ENCODE measurements at regions not wholly inside any gene's neighbourhood (a gene's known extent, or its start where the extent isn't known, plus 50 kb on each side); places are given as distances from the start of the nearest gene placed in this dataset.

DNA sequence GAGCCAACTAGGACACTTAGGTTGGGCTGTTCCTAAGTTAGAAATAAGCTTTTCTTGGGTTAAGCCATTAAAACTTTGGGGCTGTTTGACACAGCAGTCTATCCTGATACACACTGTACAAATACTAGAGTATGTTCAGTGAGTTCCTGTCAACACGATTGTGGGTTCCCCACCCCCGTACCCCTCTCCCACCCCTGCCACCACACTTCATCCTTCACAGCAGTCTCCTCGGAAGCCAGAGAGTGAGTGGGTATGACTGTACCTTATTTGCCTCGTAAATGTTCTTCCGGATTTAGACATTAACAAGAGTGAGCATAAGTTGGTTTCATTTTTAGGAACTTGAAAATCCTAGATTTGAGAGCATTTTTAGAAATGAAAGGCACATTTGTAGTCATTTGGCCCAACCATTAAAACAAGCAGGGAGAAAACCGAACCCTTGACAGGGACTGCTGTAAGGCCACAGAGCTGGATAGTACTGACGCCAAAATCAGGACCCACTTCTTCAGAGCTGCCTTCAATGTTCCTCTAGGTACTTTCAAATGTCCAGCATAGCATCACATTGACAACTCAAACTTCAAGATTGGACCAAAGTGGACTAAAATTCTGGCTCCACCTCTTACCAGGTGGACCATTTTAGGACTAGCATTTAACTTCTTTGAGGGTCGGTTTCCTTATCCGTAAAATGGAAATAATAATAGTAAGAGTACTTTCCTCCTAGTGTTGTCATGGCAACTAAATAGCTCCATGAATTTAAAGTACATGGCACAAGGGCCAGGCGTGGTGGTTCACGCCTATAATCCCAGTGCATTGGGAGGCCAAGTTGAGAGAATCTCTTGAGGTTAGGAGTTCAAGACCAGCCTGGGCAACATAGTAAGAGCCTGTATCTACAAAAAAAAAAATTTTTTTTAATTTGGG lies 166.3 kb upstream of the SERTAD2 start:
- no peak for DNase-seq
- Histone ChIP-seq H3K4ac (ENCODE audit: low read depth, low read length) (no peak overlapping the region), H3K4me3 (ENCODE audit: low read length) (no peak overlapping the region)

GRCh38 chr2:64820901-64821300 lies 167.2 kb upstream of the SERTAD2 start:
- H4K8ac ChIP-seq (ENCODE audit: low read depth, low read length): no peak overlapping the region
- H3K79me1 ChIP-seq (ENCODE audit: low read length): no peaks in the 10 kb centered on the region
- H2BK120ac ChIP-seq (ENCODE audit: low read depth, low read length): no peak overlapping the region
- H3K36me3 ChIP-seq (ENCODE audit: control insufficient read depth, insufficient read depth, low read length): no peaks in the 10 kb centered on the region
- no peaks in the 10 kb centered on the region for H3K79me2 ChIP-seq (ENCODE audit: control insufficient read depth, insufficient read depth, low read length)
- DNase-seq: no peak
- H3K23ac ChIP-seq (ENCODE audit: low read length): no peak overlapping the region
- WGBS (ENCODE audit: extremely low coverage, insufficient coverage, low lambda C conversion rate): no CpG with 5 or more reads among the region's 1 CpG
- no peak overlapping the region for H3K9ac ChIP-seq (ENCODE audit: low read length)
- H3K4me3 ChIP-seq (ENCODE audit: low read length): no peak overlapping the region
- no peak overlapping the region for H2AK5ac ChIP-seq (ENCODE audit: low read length)
- no peaks in the 10 kb centered on the region for H3K27me3 ChIP-seq (ENCODE audit: insufficient read depth, low read length, poor library complexity)
- H3K27ac ChIP-seq (ENCODE audit: low read depth, low read length): no peak overlapping the region
- no peak overlapping the region for H2BK5ac ChIP-seq (ENCODE audit: low read length)
- no peak overlapping the region for H3K4me2 ChIP-seq (ENCODE audit: low read length)
- no peak overlapping the region for H3K18ac ChIP-seq (ENCODE audit: low read length)
- no peak overlapping the region for H3K4ac ChIP-seq (ENCODE audit: low read depth, low read length)
- H2BK15ac ChIP-seq (replicated peaks; ENCODE audit: low read depth): no peak overlapping the region
- H4K5ac ChIP-seq (ENCODE audit: low read length): no peak overlapping the region
- no peaks in the 10 kb centered on the region for H3K4me1 ChIP-seq (ENCODE audit: control insufficient read depth, low read depth, low read length)
- H3K56ac ChIP-seq (ENCODE audit: low read length): no peak overlapping the region

More for the DNA sequence above, 166.3 kb upstream of the SERTAD2 start:
- Histone ChIP-seq H3K79me2 (ENCODE audit: control insufficient read depth, insufficient read depth, low read length) (no peaks in the 10 kb centered on the region), H3K27me3 (ENCODE audit: insufficient read depth, low read length, poor library complexity) (no peaks in the 10 kb centered on the region), H2BK15ac (replicated peaks; ENCODE audit: low read depth) (no peak overlapping the region), H3K4me2 (ENCODE audit: low read length) (no peak overlapping the region), H3K56ac (ENCODE audit: low read length) (no peak overlapping the region), H3K79me1 (ENCODE audit: low read length) (no peaks in the 10 kb centered on the region), H3K27ac (ENCODE audit: low read depth, low read length) (no peak overlapping the region), H3K23ac (ENCODE audit: low read length) (no peak overlapping the region), H4K5ac (ENCODE audit: low read length) (no peak overlapping the region), H3K4me1 (ENCODE audit: control insufficient read depth, low read depth, low read length) (no peaks in the 10 kb centered on the region), H4K8ac (ENCODE audit: low read depth, low read length) (no peak overlapping the region), H3K36me3 (ENCODE audit: control insufficient read depth, insufficient read depth, low read length) (no peaks in the 10 kb centered on the region), H2BK5ac (ENCODE audit: low read length) (no peak overlapping the region), H3K18ac (ENCODE audit: low read length) (no peak overlapping the region), H2BK120ac (ENCODE audit: low read depth, low read length) (no peak overlapping the region), H2AK5ac (ENCODE audit: low read length) (no peak overlapping the region), H3K9ac (ENCODE audit: low read length) (no peak overlapping the region)
- WGBS (ENCODE audit: extremely low coverage, insufficient coverage, low lambda C conversion rate): no CpG with 5 or more reads among the region's 11 CpGs

GRCh38 chr2:64823794-64824193 lies 165.4 kb upstream of the SLC1A4 start:
- no peak overlapping the region for H4K8ac ChIP-seq (ENCODE audit: low read depth, low read length)
- H2AK5ac ChIP-seq (ENCODE audit: low read length): no peak overlapping the region
- no peak overlapping the region for H4K5ac ChIP-seq (ENCODE audit: low read length)
- no peaks in the 10 kb centered on the region for H3K27me3 ChIP-seq (ENCODE audit: insufficient read depth, low read length, poor library complexity)
- no peak overlapping the region for H3K9ac ChIP-seq (ENCODE audit: low read length)
- no peak overlapping the region for H3K4me3 ChIP-seq (ENCODE audit: low read length)
- WGBS (ENCODE audit: extremely low coverage, insufficient coverage, low lambda C conversion rate): no CpG with 5 or more reads among the region's 5 CpGs
- no peaks in the 10 kb centered on the region for H3K4me1 ChIP-seq (ENCODE audit: control insufficient read depth, low read depth, low read length)
- no peak overlapping the region for H3K4me2 ChIP-seq (ENCODE audit: low read length)
- H3K79me1 ChIP-seq (ENCODE audit: low read length): no peaks in the 10 kb centered on the region
- no peak overlapping the region for H2BK120ac ChIP-seq (ENCODE audit: low read depth, low read length)
- H3K36me3 ChIP-seq (ENCODE audit: control insufficient read depth, insufficient read depth, low read length): no peaks in the 10 kb centered on the region
- no peaks in the 10 kb centered on the region for H3K79me2 ChIP-seq (ENCODE audit: control insufficient read depth, insufficient read depth, low read length)
- no peak overlapping the region for H2BK5ac ChIP-seq (ENCODE audit: low read length)
- no peak for DNase-seq
- no peak overlapping the region for H2BK15ac ChIP-seq (replicated peaks; ENCODE audit: low read depth)
- no peak overlapping the region for H3K4ac ChIP-seq (ENCODE audit: low read depth, low read length)
- no peak overlapping the region for H3K27ac ChIP-seq (ENCODE audit: low read depth, low read length)
- no peak overlapping the region for H3K23ac ChIP-seq (ENCODE audit: low read length)
- H3K18ac ChIP-seq (ENCODE audit: low read length): no peak overlapping the region
- no peak overlapping the region for H3K56ac ChIP-seq (ENCODE audit: low read length)

DNA sequence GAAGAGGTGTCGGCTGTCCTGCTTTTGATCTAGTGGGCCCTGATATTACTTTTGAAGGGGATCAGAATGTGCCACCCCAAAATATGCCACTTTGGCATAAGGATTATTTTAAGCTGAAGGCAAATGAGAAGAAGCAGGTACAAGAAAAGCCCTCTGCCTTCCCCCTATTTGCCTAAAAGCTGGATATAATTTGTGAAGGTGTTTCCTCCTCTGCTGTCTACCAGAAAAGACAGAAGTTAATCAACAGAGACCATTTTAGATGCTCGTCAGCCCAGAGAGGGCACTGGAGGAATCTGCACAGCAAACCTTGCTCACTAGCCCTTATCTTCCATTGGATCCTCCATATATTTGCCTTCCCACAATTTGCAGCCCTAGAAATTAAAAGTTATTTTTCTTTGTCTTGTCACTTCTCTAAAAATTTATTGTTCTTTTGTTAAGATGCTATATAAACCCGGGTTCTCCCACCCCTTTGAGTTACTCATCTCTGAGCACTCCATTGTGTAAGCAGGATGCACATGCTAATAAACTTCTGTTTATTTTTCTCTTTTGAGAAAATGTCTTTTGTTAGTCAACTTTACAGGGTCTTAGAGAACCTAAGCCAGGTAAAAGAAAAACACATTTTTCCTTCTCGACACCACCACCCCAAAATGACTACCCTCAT lies 163.2 kb upstream of the SLC1A4 start:
- no peak for DNase-seq
- H2BK5ac ChIP-seq (ENCODE audit: low read length): no peak overlapping the region
- H3K27me3 ChIP-seq (ENCODE audit: insufficient read depth, low read length, poor library complexity): no peaks in the 10 kb centered on the region
- H3K79me1 ChIP-seq (ENCODE audit: low read length): no peaks in the 10 kb centered on the region
- H2BK15ac ChIP-seq (replicated peaks; ENCODE audit: low read depth): no peak overlapping the region
- H4K8ac ChIP-seq (ENCODE audit: low read depth, low read length): no peak overlapping the region
- H3K4ac ChIP-seq (ENCODE audit: low read depth, low read length): no peak overlapping the region
- no peak overlapping the region for H2AK5ac ChIP-seq (ENCODE audit: low read length)
- no peaks in the 10 kb centered on the region for H3K4me1 ChIP-seq (ENCODE audit: control insufficient read depth, low read depth, low read length)
- no peak overlapping the region for H2BK120ac ChIP-seq (ENCODE audit: low read depth, low read length)
- no peak overlapping the region for H3K18ac ChIP-seq (ENCODE audit: low read length)
- H3K36me3 ChIP-seq (ENCODE audit: control insufficient read depth, insufficient read depth, low read length): no peaks in the 10 kb centered on the region
- no peaks in the 10 kb centered on the region for H3K79me2 ChIP-seq (ENCODE audit: control insufficient read depth, insufficient read depth, low read length)
- no peak overlapping the region for H3K4me2 ChIP-seq (ENCODE audit: low read length)
- peak overlapping the region; percentile 38 for H3K23ac ChIP-seq (ENCODE audit: low read length)
- H3K9ac ChIP-seq (ENCODE audit: low read length): no peak overlapping the region
- no CpG with 5 or more reads among the region's 4 CpGs for WGBS (ENCODE audit: extremely low coverage, insufficient coverage, low lambda C conversion rate)
- no peak overlapping the region for H3K4me3 ChIP-seq (ENCODE audit: low read length)
- no peak overlapping the region for H4K5ac ChIP-seq (ENCODE audit: low read length)
- H3K27ac ChIP-seq (ENCODE audit: low read depth, low read length): no peak overlapping the region
- no peak overlapping the region for H3K56ac ChIP-seq (ENCODE audit: low read length)

DNA sequence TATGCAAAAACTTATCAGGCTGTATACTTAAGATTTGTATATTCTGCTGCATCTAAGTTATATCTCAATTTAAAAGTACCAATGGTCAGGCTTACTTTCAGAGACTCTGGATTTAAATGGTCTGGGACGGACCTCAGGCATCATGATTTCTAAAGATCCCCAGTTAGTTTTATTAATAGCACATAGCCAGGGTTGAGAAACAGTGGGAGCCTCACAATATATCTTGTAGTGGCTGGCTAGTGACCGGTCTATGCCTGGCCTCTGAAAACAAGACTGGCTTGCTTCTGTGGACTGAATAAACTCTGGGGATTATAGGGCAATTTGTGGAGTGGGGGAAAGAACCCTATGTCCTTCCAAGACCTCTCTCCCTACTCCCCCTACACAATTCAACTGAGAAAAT lies 162.5 kb upstream of the SLC1A4 start:
- Histone ChIP-seq H2BK5ac (ENCODE audit: low read length) (no peak overlapping the region), H3K79me2 (ENCODE audit: control insufficient read depth, insufficient read depth, low read length) (no peaks in the 10 kb centered on the region), H3K23ac (ENCODE audit: low read length) (no peak overlapping the region), H3K18ac (ENCODE audit: low read length) (no peak overlapping the region), H3K56ac (ENCODE audit: low read length) (no peak overlapping the region), H4K5ac (ENCODE audit: low read length) (no peak overlapping the region), H2BK120ac (ENCODE audit: low read depth, low read length) (no peak overlapping the region), H3K36me3 (ENCODE audit: control insufficient read depth, insufficient read depth, low read length) (no peaks in the 10 kb centered on the region), H3K4me3 (ENCODE audit: low read length) (no peak overlapping the region), H4K8ac (ENCODE audit: low read depth, low read length) (no peak overlapping the region), H3K4me1 (ENCODE audit: control insufficient read depth, low read depth, low read length) (no peaks in the 10 kb centered on the region), H3K27ac (ENCODE audit: low read depth, low read length) (no peak overlapping the region), H3K27me3 (ENCODE audit: insufficient read depth, low read length, poor library complexity) (no peaks in the 10 kb centered on the region), H3K4ac (ENCODE audit: low read depth, low read length) (no peak overlapping the region), H3K79me1 (ENCODE audit: low read length) (no peaks in the 10 kb centered on the region), H3K4me2 (ENCODE audit: low read length) (no peak overlapping the region), H2BK15ac (replicated peaks; ENCODE audit: low read depth) (no peak overlapping the region), H3K9ac (ENCODE audit: low read length) (no peak overlapping the region), H2AK5ac (ENCODE audit: low read length) (no peak overlapping the region)
- no peak for DNase-seq
- WGBS (ENCODE audit: extremely low coverage, insufficient coverage, low lambda C conversion rate): no CpG with 5 or more reads among the region's 2 CpGs

Measured in mesendoderm (in vitro differentiated cells).